Kidney (tissue), 13 donors: ENCODE measurements at regions not wholly inside any gene's neighbourhood (a gene's known extent, or its start where the extent isn't known, plus 50 kb on each side); places are given as distances from the start of the nearest gene placed in this dataset.

ENCODE experiments used
- DNase-seq, 5 donors: peaks; one replicate each; pipeline ENCODE4 v3.0.0-alpha.2; 2013 to 2020
- FAIRE-seq: peaks from 2 replicates; lab custom pipeline; 2012; peaks lifted over from hg19 to GRCh38; lab: Jason Lieb, UNC
- H3K27ac ChIP-seq, 2 donors: one replicate each; pipeline ENCODE4 v1.7.0; 2013; ENCODE audit warnings: low read depth in 2 of 2, low read length in 2 of 2, inconsistent platforms in 1 of 2
- H3K27me3 ChIP-seq: one replicate; pipeline ENCODE4 v1.7.1; 2013; ENCODE audit warnings: low read length, inconsistent platforms; ENCODE audit not compliant: control insufficient read depth, insufficient read depth
- H3K36me3 ChIP-seq, 3 donors: one replicate each; pipeline versions ENCODE4 v1.7.0 to v1.7.1; 2013; ENCODE audit warnings: low read length in 3 of 3, control low read depth in 1 of 3, inconsistent platforms in 1 of 3; ENCODE audit not compliant: insufficient read depth in 3 of 3, control insufficient read depth in 2 of 3
- H3K4me1 ChIP-seq, 3 donors: one replicate each; pipeline versions ENCODE4 v1.7.0 to v1.7.1; 2013; ENCODE audit warnings: low read length in 3 of 3, inconsistent platforms in 1 of 3, low read depth in 1 of 3; ENCODE audit not compliant: control insufficient read depth in 2 of 3, insufficient read depth in 2 of 3
- H3K4me3 ChIP-seq, 3 donors: one replicate each; pipeline versions ENCODE4 v1.7.0 to v1.8.1; 2013; ENCODE audit warnings: low read length in 3 of 3, control low read depth in 1 of 3, inconsistent platforms in 1 of 3
- H3K9ac ChIP-seq, 3 donors: one replicate each; pipeline versions ENCODE4 v1.7.0 to v1.7.1; 2013; ENCODE audit warnings: low read length in 3 of 3, control low read depth in 1 of 3, inconsistent platforms in 1 of 3
- H3K9me3 ChIP-seq, 3 donors: one replicate each; pipeline versions ENCODE4 v1.7.0 to v1.7.1; 2013; ENCODE audit warnings: low read length in 3 of 3, control low read depth in 1 of 3, inconsistent platforms in 1 of 3; ENCODE audit not compliant: control insufficient read depth in 2 of 3, insufficient read depth in 1 of 3
- CTCF ChIP-seq: IDR thresholded peaks from 3 replicates; pipeline ENCODE4 v1.5.1; 2012; ENCODE audit warnings: mild to moderate bottlenecking, moderate library complexity, borderline replicate concordance; ENCODE audit not compliant: insufficient read depth; ENCODE audit errors: extremely low read depth
- intact Hi-C: fragments of 100-400 bp; cut with DNase I; formaldehyde crosslinking; loops from one replicate; pipeline ENCODE4 v1.11.1; 2022
- donor health status: control.
- donor health status: control.
- donor health status: control.
- donor health status: control.
- donor health status: control.
- donor health status: DM: yes; HTN: yes; CAD: no.
- donor health status: Normal renal cell carcinoma (clear cell type).

GRCh38 chr15:96046620-96047240 is 283.8 kb upstream of the NR2F2 start:
- H3K4me3 ChIP-seq, result no peak overlapping the region
- intact Hi-C loops, result no loop called here
- peaks cover 2 to 7% (median 7%) of the 10 kb centered on the region in 3 donors for H3K4me1 ChIP-seq
- no peaks in the 10 kb centered on the region for H3K36me3 ChIP-seq
- H3K9me3 ChIP-seq, result no peaks in the 10 kb centered on the region
- no peak for TF ChIP-seq CTCF
- FAIRE-seq (no peak), DNase-seq (no peak)
- H3K27me3 ChIP-seq, result no peaks in the 10 kb centered on the region
- peak overlapping the region in 1 of 3 donors; percentile 9 for H3K9ac ChIP-seq
- H3K27ac ChIP-seq, result peak overlapping the region in 1 of 2 donors; percentile 5

GRCh38 chr15:96047255-96047931 is 283.1 kb upstream of the NR2F2 start:
- FAIRE-seq (no peak), DNase-seq (peak in 2 of 5 donors; percentile 61 to 69)
- peak overlapping the region; percentile 5 to 37 (median 27) for H3K4me3 ChIP-seq
- no peak for TF ChIP-seq CTCF
- H3K4me1 ChIP-seq, result peaks cover 2 to 9% (median 7%) of the 10 kb centered on the region in 3 donors
- peak overlapping the region in 2 of 3 donors; percentile 9 to 13 for H3K9ac ChIP-seq
- intact Hi-C loops, result no loop called here
- H3K27ac ChIP-seq, result peak overlapping the region in 1 of 2 donors; percentile 5
- no peaks in the 10 kb centered on the region for H3K9me3 ChIP-seq
- no peaks in the 10 kb centered on the region for H3K27me3 ChIP-seq
- no peaks in the 10 kb centered on the region for H3K36me3 ChIP-seq

- FAIRE-seq (no peak), DNase-seq (no peak)
- Histone ChIP-seq H3K36me3 (no peaks in the 10 kb centered on the region), H3K9me3 (no peaks in the 10 kb centered on the region), H3K4me3 (no peak overlapping the region), H3K4me1 (peaks cover 2 to 13% (median 7%) of the 10 kb centered on the region in 3 donors), H3K27me3 (no peaks in the 10 kb centered on the region), H3K9ac (no peak overlapping the region), H3K27ac (no peak overlapping the region)
- no peak for TF ChIP-seq CTCF
- intact Hi-C loops, result no loop called here
Observed at GRCh38 chr15:96049323-96049722, 281.2 kb upstream of the NR2F2 start.
